ENCODE measurements at regions not wholly inside any gene's neighbourhood (a gene's known extent, or its start where the extent isn't known, plus 50 kb on each side); places are given as distances from the start of the nearest gene placed in this dataset.

GRCh38 chr10:61356354-61356753, 96.8 kb downstream of the TMEM26 start:
- TF ChIP-seq, protein P1, sequence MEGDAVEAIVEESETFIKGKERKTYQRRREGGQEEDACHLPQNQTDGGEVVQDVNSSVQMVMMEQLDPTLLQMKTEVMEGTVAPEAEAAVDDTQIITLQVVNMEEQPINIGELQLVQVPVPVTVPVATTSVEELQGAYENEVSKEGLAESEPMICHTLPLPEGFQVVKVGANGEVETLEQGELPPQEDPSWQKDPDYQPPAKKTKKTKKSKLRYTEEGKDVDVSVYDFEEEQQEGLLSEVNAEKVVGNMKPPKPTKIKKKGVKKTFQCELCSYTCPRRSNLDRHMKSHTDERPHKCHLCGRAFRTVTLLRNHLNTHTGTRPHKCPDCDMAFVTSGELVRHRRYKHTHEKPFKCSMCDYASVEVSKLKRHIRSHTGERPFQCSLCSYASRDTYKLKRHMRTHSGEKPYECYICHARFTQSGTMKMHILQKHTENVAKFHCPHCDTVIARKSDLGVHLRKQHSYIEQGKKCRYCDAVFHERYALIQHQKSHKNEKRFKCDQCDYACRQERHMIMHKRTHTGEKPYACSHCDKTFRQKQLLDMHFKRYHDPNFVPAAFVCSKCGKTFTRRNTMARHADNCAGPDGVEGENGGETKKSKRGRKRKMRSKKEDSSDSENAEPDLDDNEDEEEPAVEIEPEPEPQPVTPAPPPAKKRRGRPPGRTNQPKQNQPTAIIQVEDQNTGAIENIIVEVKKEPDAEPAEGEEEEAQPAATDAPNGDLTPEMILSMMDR (IDR thresholded peaks at IDR 0.05; ENCODE audit: extremely low read depth, missing control alignments): no peak
- no peak for DNase-seq (ENCODE audit: low spot score)

DNA sequence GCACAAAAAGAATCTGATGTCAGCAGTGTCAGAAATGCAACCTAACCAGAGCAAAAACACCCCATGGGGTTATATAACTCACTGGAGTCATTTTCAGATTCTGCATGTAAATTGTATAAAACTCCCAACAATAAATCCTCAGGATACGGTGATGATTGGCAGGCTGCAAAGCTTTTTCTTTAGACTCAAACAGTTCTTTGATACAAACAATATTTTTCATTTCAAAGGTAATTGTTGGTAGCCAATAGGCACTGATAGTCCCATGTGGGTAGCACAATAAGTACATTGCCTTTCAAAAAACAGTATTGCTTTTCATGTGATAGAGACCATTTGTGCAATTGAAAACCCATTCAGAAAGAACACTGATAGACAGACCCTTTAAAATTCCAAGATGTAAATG, 98.0 kb downstream of the TMEM26 start:
- no peak for DNase-seq (ENCODE audit: low spot score)
- TF ChIP-seq, protein P1 (IDR thresholded peaks at IDR 0.05; ENCODE audit: extremely low read depth, missing control alignments): no peak

DNA sequence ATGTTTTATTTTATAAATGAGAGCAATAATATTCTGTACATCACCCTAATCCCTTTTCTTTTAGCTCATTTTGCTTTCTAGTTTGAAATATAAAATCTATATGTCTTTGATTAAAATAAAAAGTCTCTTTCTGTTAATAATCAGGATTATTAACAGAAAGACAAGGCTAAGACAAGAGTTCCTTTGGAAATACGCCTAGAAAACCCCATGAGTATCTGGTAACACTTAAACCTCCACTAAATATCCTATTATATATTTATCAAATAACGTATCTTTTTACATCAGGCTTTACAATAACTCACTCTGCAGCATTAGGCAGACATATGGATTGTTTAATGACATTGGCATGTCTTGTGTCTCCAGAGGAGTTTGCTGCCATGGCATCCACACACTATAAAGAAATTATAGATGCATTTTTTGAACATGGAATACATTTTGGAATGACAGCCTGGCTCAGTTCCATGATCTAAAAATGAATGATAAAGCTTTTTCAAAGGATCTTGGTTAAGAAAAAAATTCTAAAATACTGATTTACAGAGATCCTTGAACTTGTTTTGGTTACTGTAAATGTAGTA, 98.7 kb downstream of the TMEM26 start:
- no peak for DNase-seq (ENCODE audit: low spot score)
- TF ChIP-seq, protein P1 (IDR thresholded peaks at IDR 0.05; ENCODE audit: extremely low read depth, missing control alignments): no peak

DNA sequence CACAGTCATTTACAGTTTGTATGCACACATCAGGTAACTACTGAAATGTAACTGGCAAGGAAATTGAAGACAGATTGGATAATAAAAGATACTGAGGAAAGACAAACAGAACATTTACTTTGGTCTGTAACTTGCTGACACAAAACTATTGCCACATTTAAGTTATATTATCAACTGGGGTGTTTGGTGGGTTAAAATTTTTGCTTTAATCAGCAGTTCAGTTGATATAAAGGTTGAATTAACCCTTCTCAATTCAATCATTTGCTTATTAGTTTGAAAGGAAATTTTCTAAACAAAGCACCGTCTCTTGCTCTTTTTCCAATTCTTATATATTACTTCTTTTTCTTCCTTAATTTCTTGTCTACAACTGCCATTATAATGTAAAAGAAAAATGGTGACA, 102.4 kb downstream of the TMEM26 start:
- DNase-seq (ENCODE audit: low spot score): no peak
- TF ChIP-seq, protein P1 (IDR thresholded peaks at IDR 0.05; ENCODE audit: extremely low read depth, missing control alignments): no peak

GRCh38 chr10:61350068-61350467, 103.1 kb downstream of the TMEM26 start:
- TF ChIP-seq, protein P1 (IDR thresholded peaks at IDR 0.05; ENCODE audit: extremely low read depth, missing control alignments): no peak
- DNase-seq (ENCODE audit: low spot score): no peak

DNA sequence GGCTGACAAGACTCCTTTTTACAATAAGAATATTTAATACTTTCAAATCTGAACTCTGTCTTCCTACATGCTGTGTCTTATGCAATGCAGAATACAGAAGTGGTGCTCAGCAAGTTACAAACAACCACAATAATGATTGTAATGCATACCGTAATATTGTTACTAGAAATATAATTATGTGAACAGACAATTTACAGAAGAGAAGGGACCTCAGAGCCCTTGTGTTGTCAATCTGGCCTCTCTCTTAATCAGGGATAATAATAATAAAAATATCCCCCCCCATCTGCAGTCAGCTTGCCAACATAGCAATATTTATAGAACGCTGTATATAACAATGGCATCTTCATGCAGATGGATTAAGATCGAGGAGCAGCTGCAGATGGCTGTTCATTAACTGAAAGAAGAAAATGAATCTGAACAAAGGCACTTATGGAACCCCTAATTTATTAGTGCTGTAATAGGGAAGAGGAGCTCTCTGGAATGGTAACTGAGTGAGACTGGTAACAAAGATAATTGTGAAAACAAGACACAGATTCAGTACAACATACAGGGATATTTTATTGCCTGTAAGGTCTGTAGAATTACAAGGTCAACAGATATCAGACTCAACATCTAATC, 106.3 kb downstream of the TMEM26 start:
- TF ChIP-seq, protein P1 (IDR thresholded peaks at IDR 0.05; ENCODE audit: extremely low read depth, missing control alignments): no peak
- DNase-seq (ENCODE audit: low spot score): no peak

DNA sequence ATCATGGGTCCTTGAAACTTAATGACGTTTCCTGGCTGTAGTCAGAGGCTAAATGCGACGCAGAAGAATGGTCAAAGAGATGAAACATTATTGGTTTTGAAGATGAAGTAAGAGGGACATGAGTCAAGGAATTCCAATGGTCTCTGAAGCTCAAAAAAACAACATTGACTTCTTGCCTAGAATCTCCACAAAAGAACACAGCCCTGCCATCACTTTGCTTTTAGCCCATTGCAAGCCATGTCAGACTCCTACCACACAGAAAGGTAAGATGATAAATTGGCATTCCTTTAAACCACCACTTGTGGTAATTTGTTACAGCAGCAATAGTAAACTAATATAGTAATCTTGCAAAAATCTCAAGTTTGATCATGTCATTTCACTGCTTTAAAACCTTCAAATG, 109.4 kb downstream of the TMEM26 start:
- DNase-seq (ENCODE audit: low spot score): no peak
- TF ChIP-seq, protein P1 (IDR thresholded peaks at IDR 0.05; ENCODE audit: extremely low read depth, missing control alignments): no peak
